ENCODE measurements at regions not wholly inside any gene's neighbourhood (a gene's known extent, or its start where the extent isn't known, plus 50 kb on each side); places are given as distances from the start of the nearest gene placed in this dataset.

DNA sequence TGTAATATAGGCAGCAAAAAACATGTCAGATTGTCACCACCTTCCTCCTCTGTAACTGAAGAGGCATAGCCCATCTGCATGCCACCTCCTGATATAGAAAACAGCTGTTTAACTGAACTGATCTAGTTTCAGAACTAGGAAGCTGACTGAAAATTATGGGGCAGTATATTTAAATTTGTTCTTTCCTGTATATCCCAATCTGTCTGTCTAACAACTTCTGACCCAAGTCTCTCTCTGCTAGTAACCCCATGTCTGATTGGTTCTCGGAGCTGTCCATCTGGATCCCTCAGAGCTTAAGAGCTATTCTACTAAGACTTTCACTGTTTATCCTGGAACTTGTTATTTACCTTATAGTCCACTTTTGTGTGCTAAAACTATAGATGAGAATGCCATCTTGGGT, 68.2 kb upstream of the SLC35G4 start:
- TF ChIP-seq, protein P1, sequence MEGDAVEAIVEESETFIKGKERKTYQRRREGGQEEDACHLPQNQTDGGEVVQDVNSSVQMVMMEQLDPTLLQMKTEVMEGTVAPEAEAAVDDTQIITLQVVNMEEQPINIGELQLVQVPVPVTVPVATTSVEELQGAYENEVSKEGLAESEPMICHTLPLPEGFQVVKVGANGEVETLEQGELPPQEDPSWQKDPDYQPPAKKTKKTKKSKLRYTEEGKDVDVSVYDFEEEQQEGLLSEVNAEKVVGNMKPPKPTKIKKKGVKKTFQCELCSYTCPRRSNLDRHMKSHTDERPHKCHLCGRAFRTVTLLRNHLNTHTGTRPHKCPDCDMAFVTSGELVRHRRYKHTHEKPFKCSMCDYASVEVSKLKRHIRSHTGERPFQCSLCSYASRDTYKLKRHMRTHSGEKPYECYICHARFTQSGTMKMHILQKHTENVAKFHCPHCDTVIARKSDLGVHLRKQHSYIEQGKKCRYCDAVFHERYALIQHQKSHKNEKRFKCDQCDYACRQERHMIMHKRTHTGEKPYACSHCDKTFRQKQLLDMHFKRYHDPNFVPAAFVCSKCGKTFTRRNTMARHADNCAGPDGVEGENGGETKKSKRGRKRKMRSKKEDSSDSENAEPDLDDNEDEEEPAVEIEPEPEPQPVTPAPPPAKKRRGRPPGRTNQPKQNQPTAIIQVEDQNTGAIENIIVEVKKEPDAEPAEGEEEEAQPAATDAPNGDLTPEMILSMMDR (IDR thresholded peaks at IDR 0.05) = no peak
- no peak for TF ChIP-seq POLR2A (IDR thresholded peaks at IDR 0.05)
